HL-60 (cell line): ENCODE measurements at regions not wholly inside any gene's neighbourhood (a gene's known extent, or its start where the extent isn't known, plus 50 kb on each side); places are given as distances from the start of the nearest gene placed in this dataset.

Source experiments
- DNase-seq, 2 experiments: peaks; one replicate each; pipeline ENCODE4 v3.0.0-alpha.2; 2010 to 2020; ENCODE audit warnings: low read depth in 1 of 2, low spot score in 1 of 2
- H3K27ac ChIP-seq: fragments of 250-450 bp; sonication (Bioruptor Pico); replicated peaks from 2 replicates; pipeline ENCODE4 v1.5.1; 2020; ENCODE audit warnings: mild to moderate bottlenecking, moderate library complexity
- H3K27me3 ChIP-seq: fragments of 250-450 bp; sonication (Bioruptor Pico); 2 replicates; pipeline ENCODE4 v1.5.1; 2021; ENCODE audit warnings: mild to moderate bottlenecking, moderate library complexity; ENCODE audit not compliant: insufficient read depth, poor library complexity, severe bottlenecking
- H3K4me3 ChIP-seq: replicated peaks from 2 replicates; pipeline ENCODE4 v1.5.1; 2011; ENCODE audit warnings: mild to moderate bottlenecking, control low read depth, low read length; ENCODE audit not compliant: insufficient read depth
- GABPA ChIP-seq: IDR thresholded peaks from 2 replicates; pipeline ENCODE4 v1.6.1; 2012; ENCODE audit warnings: low read depth
- POLR2AphosphoS5 ChIP-seq: IDR thresholded peaks from 2 replicates; pipeline ENCODE4 v1.6.1; 2012; ENCODE audit warnings: low read depth
- SPI1 ChIP-seq: IDR thresholded peaks from 2 replicates; pipeline ENCODE4 v1.6.1; 2012; ENCODE audit warnings: low read depth, mild to moderate bottlenecking, borderline replicate concordance
- TF ChIP-seq, protein P1 (sequence below): IDR thresholded peaks from 2 replicates; pipeline ENCODE4 v1.6.1; 2012; ENCODE audit warnings: low read depth; ENCODE audit not compliant: insufficient replicate concordance
- TF ChIP-seq, protein P2 (sequence below): IDR thresholded peaks from one replicate; pipeline ENCODE4 v1.5.1; 2011; ENCODE audit warnings: low read length, control low read depth, inconsistent platforms; ENCODE audit not compliant: insufficient read depth

DNA sequence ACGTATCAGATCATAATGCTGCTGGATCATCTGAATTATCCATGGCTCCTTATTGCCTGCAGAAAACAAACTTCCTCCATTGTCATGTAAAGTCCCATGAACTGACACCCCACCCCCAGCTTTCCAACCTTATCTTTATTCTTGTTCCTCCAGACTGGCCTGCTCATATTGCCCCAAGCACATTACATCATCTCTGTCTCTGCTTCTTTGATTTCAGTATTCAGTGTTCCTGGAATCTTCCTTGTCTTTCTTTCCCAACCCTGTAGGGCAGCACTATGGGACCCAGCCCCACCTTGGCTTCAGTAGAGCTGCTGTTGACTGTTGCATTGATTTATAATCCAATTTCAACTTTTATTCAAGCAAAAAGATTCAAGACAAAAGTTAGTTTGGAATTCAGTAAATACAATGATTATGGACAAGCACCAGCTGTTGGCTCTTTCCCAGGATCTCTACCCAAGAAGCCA, 187.5 kb upstream of the ECI2 start:
- no peaks in the 10 kb centered on the region for H3K27me3 ChIP-seq
- H3K27ac ChIP-seq, result no peak overlapping the region
- no peak for DNase-seq
- TF ChIP-seq, protein P1, sequence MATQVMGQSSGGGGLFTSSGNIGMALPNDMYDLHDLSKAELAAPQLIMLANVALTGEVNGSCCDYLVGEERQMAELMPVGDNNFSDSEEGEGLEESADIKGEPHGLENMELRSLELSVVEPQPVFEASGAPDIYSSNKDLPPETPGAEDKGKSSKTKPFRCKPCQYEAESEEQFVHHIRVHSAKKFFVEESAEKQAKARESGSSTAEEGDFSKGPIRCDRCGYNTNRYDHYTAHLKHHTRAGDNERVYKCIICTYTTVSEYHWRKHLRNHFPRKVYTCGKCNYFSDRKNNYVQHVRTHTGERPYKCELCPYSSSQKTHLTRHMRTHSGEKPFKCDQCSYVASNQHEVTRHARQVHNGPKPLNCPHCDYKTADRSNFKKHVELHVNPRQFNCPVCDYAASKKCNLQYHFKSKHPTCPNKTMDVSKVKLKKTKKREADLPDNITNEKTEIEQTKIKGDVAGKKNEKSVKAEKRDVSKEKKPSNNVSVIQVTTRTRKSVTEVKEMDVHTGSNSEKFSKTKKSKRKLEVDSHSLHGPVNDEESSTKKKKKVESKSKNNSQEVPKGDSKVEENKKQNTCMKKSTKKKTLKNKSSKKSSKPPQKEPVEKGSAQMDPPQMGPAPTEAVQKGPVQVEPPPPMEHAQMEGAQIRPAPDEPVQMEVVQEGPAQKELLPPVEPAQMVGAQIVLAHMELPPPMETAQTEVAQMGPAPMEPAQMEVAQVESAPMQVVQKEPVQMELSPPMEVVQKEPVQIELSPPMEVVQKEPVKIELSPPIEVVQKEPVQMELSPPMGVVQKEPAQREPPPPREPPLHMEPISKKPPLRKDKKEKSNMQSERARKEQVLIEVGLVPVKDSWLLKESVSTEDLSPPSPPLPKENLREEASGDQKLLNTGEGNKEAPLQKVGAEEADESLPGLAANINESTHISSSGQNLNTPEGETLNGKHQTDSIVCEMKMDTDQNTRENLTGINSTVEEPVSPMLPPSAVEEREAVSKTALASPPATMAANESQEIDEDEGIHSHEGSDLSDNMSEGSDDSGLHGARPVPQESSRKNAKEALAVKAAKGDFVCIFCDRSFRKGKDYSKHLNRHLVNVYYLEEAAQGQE, result no peak
- TF ChIP-seq, protein P2, sequence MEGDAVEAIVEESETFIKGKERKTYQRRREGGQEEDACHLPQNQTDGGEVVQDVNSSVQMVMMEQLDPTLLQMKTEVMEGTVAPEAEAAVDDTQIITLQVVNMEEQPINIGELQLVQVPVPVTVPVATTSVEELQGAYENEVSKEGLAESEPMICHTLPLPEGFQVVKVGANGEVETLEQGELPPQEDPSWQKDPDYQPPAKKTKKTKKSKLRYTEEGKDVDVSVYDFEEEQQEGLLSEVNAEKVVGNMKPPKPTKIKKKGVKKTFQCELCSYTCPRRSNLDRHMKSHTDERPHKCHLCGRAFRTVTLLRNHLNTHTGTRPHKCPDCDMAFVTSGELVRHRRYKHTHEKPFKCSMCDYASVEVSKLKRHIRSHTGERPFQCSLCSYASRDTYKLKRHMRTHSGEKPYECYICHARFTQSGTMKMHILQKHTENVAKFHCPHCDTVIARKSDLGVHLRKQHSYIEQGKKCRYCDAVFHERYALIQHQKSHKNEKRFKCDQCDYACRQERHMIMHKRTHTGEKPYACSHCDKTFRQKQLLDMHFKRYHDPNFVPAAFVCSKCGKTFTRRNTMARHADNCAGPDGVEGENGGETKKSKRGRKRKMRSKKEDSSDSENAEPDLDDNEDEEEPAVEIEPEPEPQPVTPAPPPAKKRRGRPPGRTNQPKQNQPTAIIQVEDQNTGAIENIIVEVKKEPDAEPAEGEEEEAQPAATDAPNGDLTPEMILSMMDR, result no peak
- no peak for TF ChIP-seq GABPA
- no peak for TF ChIP-seq SPI1
- TF ChIP-seq POLR2AphosphoS5, result no peak
- no peak overlapping the region for H3K4me3 ChIP-seq

DNA sequence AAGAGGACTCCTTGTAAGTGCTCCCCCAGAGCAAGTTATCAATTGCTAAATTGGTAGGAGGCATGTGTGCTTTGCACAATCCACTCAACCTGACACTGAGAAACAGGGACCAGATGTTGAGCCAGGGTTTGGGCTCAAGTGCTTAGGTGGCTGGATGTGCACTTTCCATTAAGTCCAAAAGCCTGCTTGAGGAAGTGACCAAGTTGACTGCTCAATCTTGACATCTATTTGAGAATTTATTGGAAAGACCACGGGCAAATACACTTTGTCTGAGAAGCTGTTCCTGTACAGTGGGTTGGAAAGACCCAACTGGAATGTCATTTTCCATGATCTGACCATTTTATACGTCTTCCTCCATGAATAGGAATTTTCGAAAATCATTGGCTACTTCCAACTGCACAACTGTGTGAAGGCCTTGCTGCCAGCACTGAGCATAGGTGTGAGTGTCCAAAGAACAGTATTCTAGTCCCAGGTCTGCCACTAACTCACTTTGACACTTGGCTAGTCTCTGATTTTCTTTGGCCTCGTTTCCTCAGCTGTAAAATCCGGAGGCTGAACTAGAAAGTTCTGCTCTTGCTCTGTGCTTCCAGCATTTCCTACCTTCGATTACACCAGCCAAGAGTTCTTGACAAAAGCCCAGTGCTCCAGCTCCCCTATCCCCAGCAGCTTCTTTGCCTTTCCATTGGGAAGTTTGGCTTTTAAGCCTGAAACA, 186.9 kb upstream of the ECI2 start:
- no peak for DNase-seq
- Histone ChIP-seq H3K4me3 (no peak overlapping the region), H3K27me3 (no peaks in the 10 kb centered on the region), H3K27ac (no peak overlapping the region)
- TF ChIP-seq SPI1 (no peak), POLR2AphosphoS5 (no peak), GABPA (no peak)
- TF ChIP-seq, protein P2, result no peak
- TF ChIP-seq, protein P1, result no peak

DNA sequence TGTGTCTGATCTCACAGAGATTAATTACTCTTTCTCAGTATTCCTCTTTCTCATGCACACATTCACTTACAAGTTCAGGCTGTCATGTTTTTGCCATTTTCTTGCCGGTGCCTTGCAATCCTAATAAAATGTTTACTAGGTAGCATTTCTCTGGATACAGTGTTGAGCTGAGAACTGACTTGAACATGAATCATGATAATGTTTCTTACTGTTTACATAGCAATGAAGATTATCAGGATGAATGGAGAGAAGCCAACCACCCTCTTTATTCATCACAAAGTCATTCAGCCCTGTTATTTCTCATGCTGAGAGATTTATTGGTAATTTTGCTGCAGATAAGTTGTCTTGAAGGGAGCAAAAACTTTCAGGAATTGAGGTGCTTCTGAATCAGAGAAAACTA, 185.5 kb upstream of the ECI2 start:
- H3K27me3 ChIP-seq, result no peaks in the 10 kb centered on the region
- H3K27ac ChIP-seq, result no peak overlapping the region
- DNase-seq, result no peak
- H3K4me3 ChIP-seq, result no peak overlapping the region
- TF ChIP-seq POLR2AphosphoS5, result no peak
- TF ChIP-seq GABPA, result no peak
- TF ChIP-seq, protein P2, result no peak
- TF ChIP-seq, protein P1, result no peak
- TF ChIP-seq SPI1, result no peak
